ENCODE measurements at regions not wholly inside any gene's neighbourhood (a gene's known extent, or its start where the extent isn't known, plus 50 kb on each side); places are given as distances from the start of the nearest gene placed in this dataset.

DNA sequence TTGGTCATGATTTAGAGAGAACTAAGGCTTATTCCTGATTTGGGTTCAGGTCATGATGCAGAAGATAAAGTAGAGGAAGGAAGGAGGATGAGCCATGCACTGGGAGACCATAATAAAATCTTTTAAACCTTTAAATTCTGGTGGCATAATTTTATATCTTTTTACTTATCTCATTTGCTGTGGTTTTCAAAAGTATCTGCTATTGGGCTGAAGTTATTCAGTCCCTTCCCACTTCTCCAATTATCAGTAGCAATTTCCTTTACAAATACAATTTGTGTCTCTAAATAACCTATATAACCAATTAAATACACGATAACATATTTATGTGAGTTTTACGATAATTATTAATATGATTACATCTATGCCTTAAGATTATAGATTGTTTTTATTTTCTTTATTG is 194.8 kb upstream of the SLC8A1 start:
- H3K79me2 ChIP-seq (ENCODE audit: control insufficient read depth, insufficient read depth, low read length) = no peaks in the 10 kb centered on the region
- TF ChIP-seq, protein P1, sequence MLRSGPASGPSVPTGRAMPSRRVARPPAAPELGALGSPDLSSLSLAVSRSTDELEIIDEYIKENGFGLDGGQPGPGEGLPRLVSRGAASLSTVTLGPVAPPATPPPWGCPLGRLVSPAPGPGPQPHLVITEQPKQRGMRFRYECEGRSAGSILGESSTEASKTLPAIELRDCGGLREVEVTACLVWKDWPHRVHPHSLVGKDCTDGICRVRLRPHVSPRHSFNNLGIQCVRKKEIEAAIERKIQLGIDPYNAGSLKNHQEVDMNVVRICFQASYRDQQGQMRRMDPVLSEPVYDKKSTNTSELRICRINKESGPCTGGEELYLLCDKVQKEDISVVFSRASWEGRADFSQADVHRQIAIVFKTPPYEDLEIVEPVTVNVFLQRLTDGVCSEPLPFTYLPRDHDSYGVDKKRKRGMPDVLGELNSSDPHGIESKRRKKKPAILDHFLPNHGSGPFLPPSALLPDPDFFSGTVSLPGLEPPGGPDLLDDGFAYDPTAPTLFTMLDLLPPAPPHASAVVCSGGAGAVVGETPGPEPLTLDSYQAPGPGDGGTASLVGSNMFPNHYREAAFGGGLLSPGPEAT (IDR thresholded peaks at IDR 0.05; ENCODE audit: low read depth) = no peak
- TF ChIP-seq, protein P2, sequence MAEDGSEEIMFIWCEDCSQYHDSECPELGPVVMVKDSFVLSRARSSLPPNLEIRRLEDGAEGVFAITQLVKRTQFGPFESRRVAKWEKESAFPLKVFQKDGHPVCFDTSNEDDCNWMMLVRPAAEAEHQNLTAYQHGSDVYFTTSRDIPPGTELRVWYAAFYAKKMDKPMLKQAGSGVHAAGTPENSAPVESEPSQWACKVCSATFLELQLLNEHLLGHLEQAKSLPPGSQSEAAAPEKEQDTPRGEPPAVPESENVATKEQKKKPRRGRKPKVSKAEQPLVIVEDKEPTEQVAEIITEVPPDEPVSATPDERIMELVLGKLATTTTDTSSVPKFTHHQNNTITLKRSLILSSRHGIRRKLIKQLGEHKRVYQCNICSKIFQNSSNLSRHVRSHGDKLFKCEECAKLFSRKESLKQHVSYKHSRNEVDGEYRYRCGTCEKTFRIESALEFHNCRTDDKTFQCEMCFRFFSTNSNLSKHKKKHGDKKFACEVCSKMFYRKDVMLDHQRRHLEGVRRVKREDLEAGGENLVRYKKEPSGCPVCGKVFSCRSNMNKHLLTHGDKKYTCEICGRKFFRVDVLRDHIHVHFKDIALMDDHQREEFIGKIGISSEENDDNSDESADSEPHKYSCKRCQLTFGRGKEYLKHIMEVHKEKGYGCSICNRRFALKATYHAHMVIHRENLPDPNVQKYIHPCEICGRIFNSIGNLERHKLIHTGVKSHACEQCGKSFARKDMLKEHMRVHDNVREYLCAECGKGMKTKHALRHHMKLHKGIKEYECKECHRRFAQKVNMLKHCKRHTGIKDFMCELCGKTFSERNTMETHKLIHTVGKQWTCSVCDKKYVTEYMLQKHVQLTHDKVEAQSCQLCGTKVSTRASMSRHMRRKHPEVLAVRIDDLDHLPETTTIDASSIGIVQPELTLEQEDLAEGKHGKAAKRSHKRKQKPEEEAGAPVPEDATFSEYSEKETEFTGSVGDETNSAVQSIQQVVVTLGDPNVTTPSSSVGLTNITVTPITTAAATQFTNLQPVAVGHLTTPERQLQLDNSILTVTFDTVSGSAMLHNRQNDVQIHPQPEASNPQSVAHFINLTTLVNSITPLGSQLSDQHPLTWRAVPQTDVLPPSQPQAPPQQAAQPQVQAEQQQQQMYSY (CRISPR knock-in tag; IDR thresholded peaks at IDR 0.05) = no peak
- no peak for TF ChIP-seq SREBF1 (IDR thresholded peaks at IDR 0.05; ENCODE audit: low read length)
- no peak for TF ChIP-seq FOXM1 (IDR thresholded peaks at IDR 0.05; ENCODE audit: low read depth, low read length)
- no peak for TF ChIP-seq MEF2B (IDR thresholded peaks at IDR 0.05; ENCODE audit: partially characterized antibody, poor library complexity, severe bottlenecking)
- TF ChIP-seq YBX1 (IDR thresholded peaks at IDR 0.05) = no peak
- no peak for TF ChIP-seq CREM (IDR thresholded peaks at IDR 0.05; ENCODE audit: low read depth)
- ChIA-PET POLR2A (no interaction called here), CTCF (no interaction called here), SMC1A (ENCODE audit: uncharacterized antibody, unreplicated experiment) (no interaction called here), RAD21 (ENCODE audit: unreplicated experiment) (no interaction called here)
- H3K4me2 ChIP-seq (ENCODE audit: control insufficient read depth, insufficient read depth) = no peak overlapping the region
- H3K27me3 ChIP-seq (replicated peaks in 1 of 2; ENCODE audit: control insufficient read depth in 2 of 2, insufficient read depth in 2 of 2, low read length in 1 of 2) = no peaks in the 10 kb centered on the region
- no peaks in the 10 kb centered on the region for H3K9me3 ChIP-seq (replicated peaks; ENCODE audit: control insufficient read depth, insufficient read depth, low read length)
- no peaks in the 10 kb centered on the region for H3K4me1 ChIP-seq (ENCODE audit: control insufficient read depth, insufficient read depth, low read length)
- no peak overlapping the region for H2AFZ ChIP-seq (ENCODE audit: control insufficient read depth, low read depth, low read length)
- H3K4me3 ChIP-seq = no peak overlapping the region
- no peak overlapping the region for H3K27ac ChIP-seq (ENCODE audit: control insufficient read depth, insufficient read depth)
- in situ Hi-C loops (cut with MboI) = no loop called here
- H3K9ac ChIP-seq (ENCODE audit: control insufficient read depth, insufficient read depth, low read length) = no peak overlapping the region
- no peak for ATAC-seq
- no peaks in the 10 kb centered on the region for H3K36me3 ChIP-seq (ENCODE audit: control insufficient read depth in 2 of 2, insufficient read depth in 2 of 2, low read length in 1 of 2)
- no peaks in the 10 kb centered on the region for H4K20me1 ChIP-seq (ENCODE audit: control insufficient read depth, insufficient read depth)
- no TSS peak for BruUV-seq (replicated peaks)
- intact Hi-C loops (cut with micrococcal nuclease; ENCODE audit: unreplicated experiment) = no loop called here
- FAIRE-seq = no peak
- WGBS (ENCODE audit: insufficient coverage, insufficient replicate concordance, low lambda C conversion rate, missing lambda C conversion rate) = 46% methylated on average over 2 of the region's 2 CpGs
- no peak for DNase-seq (ENCODE audit: low read depth, low spot score)

Measured in GM12878 (cell line).